AG04450 (cell line): ENCODE measurements at regions not wholly inside any gene's neighbourhood (a gene's known extent, or its start where the extent isn't known, plus 50 kb on each side); places are given as distances from the start of the nearest gene placed in this dataset.
A peak's percentile ranks its signal among the peaks of the same experiment; 100 is the strongest.

Experiments used
- CTCF ChIA-PET: fragments of 300-600, 350-600 bp; formaldehyde crosslinking; extraction: SDS; loops from one replicate; lab custom pipeline; 2022; ENCODE audit warnings: antibody characterized with exemption, inconsistent platforms; lab: Charles Lee
- POLR2A ChIA-PET: fragments of 350-600 bp; formaldehyde crosslinking; extraction: SDS; loops from one replicate; lab custom pipeline; 2021; ENCODE audit warnings: antibody characterized with exemption, inconsistent platforms; lab: Yijun Ruan, JAX
- DNase-seq: peaks from one replicate; pipeline ENCODE4 v3.0.0-alpha.2; 2011; ENCODE audit warnings: low read depth, low spot score
- H3K27ac ChIP-seq: one replicate; pipeline ENCODE4 v1.5.1; 2012; ENCODE audit warnings: low read depth, low read length, control low read depth
- H3K27me3 ChIP-seq: one replicate; pipeline ENCODE4 v1.6.0; 2012; ENCODE audit warnings: low read length; ENCODE audit not compliant: control insufficient read depth, insufficient read depth
- H3K4me3 ChIP-seq: 2 replicates; pipeline ENCODE4 v1.5.1; 2011; ENCODE audit warnings: mild to moderate bottlenecking, low read depth, low read length, control low read depth
- H3K9me3 ChIP-seq: 2 replicates; pipeline ENCODE4 v1.5.1; 2012; ENCODE audit warnings: low read length; ENCODE audit not compliant: control insufficient read depth, insufficient read depth
- CTCF ChIP-seq: IDR thresholded peaks from 2 replicates; pipeline ENCODE4 v1.5.1; 2011; ENCODE audit warnings: low read depth, low read length, control low read depth, inconsistent platforms

GRCh38 chr1:219837274-219837993 is 90.9 kb downstream of the SLC30A10 start:
- DNase-seq: peak; percentile 10
- peak; percentile 65 for TF ChIP-seq CTCF
- no peak overlapping the region for H3K4me3 ChIP-seq
- CTCF ChIA-PET: interaction anchor here (0.6 to 1.0 kb wide), 2 partner anchors 39 to 153 kb away, joined by 3 read pairs; no protein-coding TSS in a partner anchor
- H3K27ac ChIP-seq: no peak overlapping the region
- POLR2A ChIA-PET: no interaction called here
- H3K27me3 ChIP-seq: peaks cover 5% of the 10 kb centered on the region
- H3K9me3 ChIP-seq: no peaks in the 10 kb centered on the region

GRCh38 chr1:219834314-219834917 is 93.9 kb downstream of the SLC30A10 start:
- Histone ChIP-seq H3K4me3 (no peak overlapping the region), H3K9me3 (no peaks in the 10 kb centered on the region), H3K27ac (no peak overlapping the region), H3K27me3 (peaks cover 5% of the 10 kb centered on the region)
- DNase-seq: no peak
- TF ChIP-seq CTCF: no peak
- POLR2A ChIA-PET: no interaction called here
- CTCF ChIA-PET: no interaction called here

- peaks cover 5% of the 10 kb centered on the region for H3K27me3 ChIP-seq
- DNase-seq: no peak
- ChIA-PET CTCF (no interaction called here), POLR2A (no interaction called here)
- H3K9me3 ChIP-seq: no peaks in the 10 kb centered on the region
- no peak overlapping the region for H3K4me3 ChIP-seq
- H3K27ac ChIP-seq: no peak overlapping the region
- no peak for TF ChIP-seq CTCF
These were observed 95.0 kb downstream of the SLC30A10 start for GRCh38 chr1:219833214-219833815.

- no peak for DNase-seq
- H3K27ac ChIP-seq: no peak overlapping the region
- H3K27me3 ChIP-seq: no peaks in the 10 kb centered on the region
- no peak overlapping the region for H3K4me3 ChIP-seq
- TF ChIP-seq CTCF: no peak
- no peaks in the 10 kb centered on the region for H3K9me3 ChIP-seq
- POLR2A ChIA-PET: no interaction called here
- CTCF ChIA-PET: interaction anchor here (1.1 to 1.3 kb wide), 2 partner anchors 13 to 165 kb away, joined by 3 read pairs; no protein-coding TSS in a partner anchor
These were observed 102.1 kb downstream of the SLC30A10 start for GRCh38 chr1:219826290-219826689.

- no peaks in the 10 kb centered on the region for H3K9me3 ChIP-seq
- ChIA-PET POLR2A (no interaction called here), CTCF (interaction anchor here (1.1 to 1.3 kb wide), 2 partner anchors 12 to 164 kb away, joined by 3 read pairs; no protein-coding TSS in a partner anchor)
- no peak overlapping the region for H3K27ac ChIP-seq
- H3K27me3 ChIP-seq: no peaks in the 10 kb centered on the region
- no peak for TF ChIP-seq CTCF
- no peak overlapping the region for H3K4me3 ChIP-seq
- no peak for DNase-seq
These were observed 103.0 kb downstream of the SLC30A10 start for GRCh38 chr1:219825355-219825754.
